B cell (primary cell): ENCODE measurements at regions not wholly inside any gene's neighbourhood (a gene's known extent, or its start where the extent isn't known, plus 50 kb on each side); places are given as distances from the start of the nearest gene placed in this dataset.

Experiments
- ATAC-seq: fragments of 200-7000 bp; cut with Tn5 transposase; one replicate; pipeline ENCODE4 v1.10.0; 2021; ENCODE audit warnings: low read depth, mild to moderate bottlenecking, moderate number of reproducible peaks, moderate library complexity
- CTCF ChIA-PET: fragments of 350-600 bp; sonication (Branson Sonifier 250); formaldehyde crosslinking; loops from one replicate; lab custom pipeline; 2021; ENCODE audit warnings: antibody characterized with exemption, inconsistent platforms; lab: Charles Lee
- POLR2A ChIA-PET: fragments of 350-600 bp; sonication (Branson Sonifier 250); formaldehyde crosslinking; loops from one replicate; lab custom pipeline; 2021; ENCODE audit warnings: antibody characterized with exemption; lab: Charles Lee
- DNase-seq: peaks from one replicate; pipeline ENCODE4 v3.0.0; 2013
- H2AFZ ChIP-seq: 2 replicates; pipeline ENCODE4 v1.6.1; 2012; ENCODE audit warnings: mild to moderate bottlenecking, low read depth, low read length; ENCODE audit not compliant: insufficient read depth, poor library complexity, severe bottlenecking
- H3K27ac ChIP-seq, 2 donors: 1 replicate in 1 of 2; 2 replicates in 1 of 2; pipeline ENCODE4 v1.5.1; 2012 to 2013; ENCODE audit warnings: low read length in 2 of 2, mild to moderate bottlenecking in 2 of 2, moderate library complexity in 1 of 2
- H3K27me3 ChIP-seq, 4 experiments: fragments of 200-600 bp in 1 of 4; sonication (generic) in 1 of 4; replicated peaks in 1 of 4; 1 replicate in 2 of 4; 2 replicates in 2 of 4; pipeline versions ENCODE4 v1.6.1 to v1.7.0; 2013 to 2016; ENCODE audit warnings: low read length in 3 of 4, mild to moderate bottlenecking in 2 of 4, mixed read lengths in 1 of 4, moderate library complexity in 1 of 4; ENCODE audit not compliant: insufficient read depth in 4 of 4, control insufficient read depth in 3 of 4; ENCODE audit errors: control extremely low read depth in 1 of 4
- H3K36me3 ChIP-seq, 2 experiments: replicated peaks in 1 of 2; 1 replicate in 1 of 2; 2 replicates in 1 of 2; pipeline versions ENCODE4 v1.6.1 to v1.7.1; 2013; ENCODE audit warnings: low read length in 1 of 2; ENCODE audit not compliant: insufficient read depth in 2 of 2, control insufficient read depth in 1 of 2; ENCODE audit errors: control extremely low read depth in 1 of 2, extremely low read depth in 1 of 2
- H3K4me1 ChIP-seq, 2 donors: fragments of 200-600 bp in 1 of 2; sonication (generic) in 1 of 2; 1 replicate in 1 of 2; 2 replicates in 1 of 2; pipeline versions ENCODE4 v1.5.1 to v1.6.1; 2013 to 2017; ENCODE audit warnings: low read length in 2 of 2; ENCODE audit not compliant: control insufficient read depth in 2 of 2, insufficient read depth in 2 of 2
- H3K4me2 ChIP-seq: replicated peaks from 2 replicates; pipeline ENCODE3; 2012; ENCODE audit warnings: mild to moderate bottlenecking, low read depth, low read length; ENCODE audit not compliant: poor library complexity, severe bottlenecking
- H3K4me3 ChIP-seq, 5 experiments: fragments of 200-600 bp in 1 of 5; sonication (generic) in 1 of 5; 1 replicate in 3 of 5; 2 replicates in 2 of 5; pipeline versions ENCODE4 v1.5.1 to v1.7.0; 2011 to 2016; ENCODE audit warnings: low read length in 4 of 5, mild to moderate bottlenecking in 4 of 5, low read depth in 2 of 5, control low read depth in 1 of 5, moderate library complexity in 1 of 5; ENCODE audit not compliant: insufficient read depth in 1 of 5; ENCODE audit errors: control extremely low read depth in 1 of 5, extremely low read depth in 1 of 5
- H3K79me2 ChIP-seq: fragments of 200-600 bp; sonication (generic); one replicate; pipeline ENCODE4 v1.6.0; 2016; ENCODE audit warnings: low read length; ENCODE audit not compliant: control insufficient read depth, insufficient read depth
- H3K9ac ChIP-seq: fragments of 200-600 bp; sonication (generic); 2 replicates; pipeline ENCODE4 v1.6.1; 2017; ENCODE audit warnings: mild to moderate bottlenecking, low read length, moderate library complexity
- H3K9me3 ChIP-seq, 3 donors: one replicate each; pipeline versions ENCODE4 v1.6.1 to v1.7.1; 2013; ENCODE audit warnings: low read length in 2 of 3; ENCODE audit not compliant: control insufficient read depth in 2 of 3, insufficient read depth in 1 of 3; ENCODE audit errors: control extremely low read depth in 1 of 3
- H4K20me1 ChIP-seq: 2 replicates; pipeline ENCODE4 v1.6.0; 2012; ENCODE audit warnings: mild to moderate bottlenecking, low read length; ENCODE audit not compliant: insufficient read depth, control insufficient read depth, poor library complexity, severe bottlenecking
- H3K27ac Mint-ChIP-seq: one replicate; pipeline ENCODE4 v1.8.0; 2021; ENCODE audit warnings: mixed read lengths
- H3K27me3 Mint-ChIP-seq: one replicate; pipeline ENCODE4 v1.8.0; 2021; ENCODE audit warnings: mixed read lengths
- H3K4me1 Mint-ChIP-seq: one replicate; pipeline ENCODE4 v1.8.0; 2021; ENCODE audit warnings: mixed read lengths
- H3K4me3 Mint-ChIP-seq: one replicate; pipeline ENCODE4 v1.8.0; 2021; ENCODE audit warnings: mixed read lengths
- H3K9me3 Mint-ChIP-seq: one replicate; pipeline ENCODE4 v1.8.0; 2022; ENCODE audit warnings: mixed read lengths; ENCODE audit not compliant: insufficient read depth
- CTCF ChIP-seq: fragments of 200-600 bp; IDR thresholded peaks from one replicate; pipeline ENCODE4 v1.8.0; 2022; ENCODE audit warnings: antibody characterized with exemption, mild to moderate bottlenecking
- EZH2 ChIP-seq: IDR thresholded peaks from 2 replicates; pipeline ENCODE4 v1.6.1; 2012; ENCODE audit warnings: borderline replicate concordance, low read depth, mild to moderate bottlenecking, moderate library complexity, low read length; ENCODE audit not compliant: insufficient read depth, poor library complexity, severe bottlenecking
- WGBS: methylation state at CpG from one replicate; pipeline ENCODE4 v1.1.5; 2013; ENCODE audit warnings: missing lambda C conversion rate; ENCODE audit not compliant: insufficient coverage; 5-methylcytosine and 5-hydroxymethylcytosine counted together
- intact Hi-C: fragments of 100-400 bp; cut with micrococcal nuclease; formaldehyde crosslinking; loops from one replicate; pipeline ENCODE4 v1.10.0; 2022

- peaks cover 3% of the 10 kb centered on the region for H3K9me3 Mint-ChIP-seq
- H3K4me3 Mint-ChIP-seq = no peak overlapping the region
- H3K27ac ChIP-seq = no peak overlapping the region
- no peak for ATAC-seq
- ChIA-PET POLR2A (no interaction called here), CTCF (no interaction called here)
- no peak overlapping the region for H3K27ac Mint-ChIP-seq
- DNase-seq = no peak
- no peaks in the 10 kb centered on the region for H3K79me2 ChIP-seq
- no peaks in the 10 kb centered on the region for H4K20me1 ChIP-seq
- H3K4me1 ChIP-seq = no peaks in the 10 kb centered on the region
- H3K9me3 ChIP-seq = no peaks in the 10 kb centered on the region
- no peak for TF ChIP-seq EZH2
- no peak for TF ChIP-seq CTCF
- no CpG with 5 or more reads among the region's 1 CpG for WGBS
- no peaks in the 10 kb centered on the region for H3K27me3 Mint-ChIP-seq
- no peak overlapping the region for H2AFZ ChIP-seq
- H3K4me2 ChIP-seq = no peak overlapping the region
- no peaks in the 10 kb centered on the region for H3K36me3 ChIP-seq
- H3K4me1 Mint-ChIP-seq = no peaks in the 10 kb centered on the region
- H3K4me3 ChIP-seq = no peak overlapping the region
- H3K27me3 ChIP-seq = no peaks in the 10 kb centered on the region
- no peak overlapping the region for H3K9ac ChIP-seq
- intact Hi-C loops = no loop called here
These were observed 390.4 kb downstream of the INSC start for GRCh38 chr11:15505155-15505554.

- no peaks in the 10 kb centered on the region for H3K27me3 Mint-ChIP-seq
- H3K4me2 ChIP-seq = no peak overlapping the region
- ATAC-seq (no peak), DNase-seq (no peak)
- CTCF ChIA-PET = no interaction called here
- no peaks in the 10 kb centered on the region for H3K9me3 ChIP-seq
- H3K4me1 Mint-ChIP-seq = no peaks in the 10 kb centered on the region
- H2AFZ ChIP-seq = no peak overlapping the region
- POLR2A ChIA-PET = no interaction called here
- H3K4me1 ChIP-seq = no peaks in the 10 kb centered on the region
- intact Hi-C loops = no loop called here
- H3K27ac Mint-ChIP-seq = no peak overlapping the region
- no peak overlapping the region for H3K9ac ChIP-seq
- no peak for TF ChIP-seq CTCF
- no peak for TF ChIP-seq EZH2
- H3K27me3 ChIP-seq = no peaks in the 10 kb centered on the region
- WGBS = 93% methylated on average over 2 of the region's 6 CpGs
- H3K9me3 Mint-ChIP-seq = peaks cover 3% of the 10 kb centered on the region
- no peak overlapping the region for H3K4me3 Mint-ChIP-seq
- no peak overlapping the region for H3K27ac ChIP-seq
- no peaks in the 10 kb centered on the region for H4K20me1 ChIP-seq
- no peaks in the 10 kb centered on the region for H3K36me3 ChIP-seq
- H3K79me2 ChIP-seq = no peaks in the 10 kb centered on the region
- no peak overlapping the region for H3K4me3 ChIP-seq
These were observed 392.9 kb downstream of the INSC start for GRCh38 chr11:15507592-15507991.
